Epithelial cell of esophagus (primary cell): ENCODE measurements at regions not wholly inside any gene's neighbourhood (a gene's known extent, or its start where the extent isn't known, plus 50 kb on each side); places are given as distances from the start of the nearest gene placed in this dataset.

Source experiments
- DNase-seq: peaks from one replicate; pipeline ENCODE4 v3.0.0; 2010; ENCODE audit warnings: low read depth
- H3K4me3 ChIP-seq: 2 replicates; pipeline ENCODE4 v1.5.1; 2011; ENCODE audit warnings: mild to moderate bottlenecking, low read length, control low read depth
- CTCF ChIP-seq: IDR thresholded peaks from 2 replicates; pipeline ENCODE4 v1.5.1; 2011; ENCODE audit warnings: low read depth, mild to moderate bottlenecking, low read length, control low read depth, inconsistent platforms; ENCODE audit not compliant: insufficient read depth; ENCODE audit errors: missing control alignments

- no peak for TF ChIP-seq CTCF
- H3K4me3 ChIP-seq, result no peak overlapping the region
- peak; percentile 95 for DNase-seq
Measured at GRCh38 chr21:26332867-26333266, 162.3 kb upstream of the APP start.

DNA sequence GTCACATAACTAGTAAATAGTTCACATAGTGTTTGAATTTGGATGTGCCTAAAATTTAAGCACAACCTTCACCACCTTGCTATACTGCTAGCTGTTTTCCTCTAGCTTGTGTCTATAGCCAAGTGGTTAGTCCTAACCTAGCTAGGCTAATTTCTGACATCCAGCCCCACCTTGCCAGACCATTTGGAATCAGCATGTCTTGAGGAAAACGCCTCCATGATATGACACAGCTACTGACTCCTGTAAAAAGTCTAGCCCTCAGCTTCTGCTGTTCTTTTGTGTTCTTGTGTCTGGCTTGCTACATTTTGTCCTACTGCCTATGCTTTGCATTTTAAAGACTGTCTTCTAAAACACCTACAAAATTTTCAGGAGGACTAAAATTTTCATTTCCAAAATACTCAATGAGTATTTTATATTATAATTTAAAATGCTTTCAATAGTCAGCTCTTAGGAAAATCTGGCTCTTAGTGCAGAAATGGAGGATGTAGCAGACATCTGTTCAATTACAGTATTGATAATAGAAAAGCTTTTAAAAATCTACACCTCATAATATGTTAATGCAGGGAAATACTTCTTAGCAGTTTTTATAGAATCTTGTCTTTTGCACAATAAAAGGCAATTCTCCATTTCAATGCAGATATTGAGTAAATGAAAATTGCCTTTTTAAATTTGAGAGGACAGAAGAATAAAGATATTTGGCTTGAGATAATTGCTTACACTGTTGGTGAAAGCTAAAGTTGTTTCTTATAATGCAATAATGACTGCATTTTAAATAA is 160.8 kb upstream of the APP start:
- no peak for TF ChIP-seq CTCF
- H3K4me3 ChIP-seq, result no peak overlapping the region
- DNase-seq, result no peak

GRCh38 chr21:26320596-26320995 is 150.0 kb upstream of the APP start:
- no peak for TF ChIP-seq CTCF

DNA sequence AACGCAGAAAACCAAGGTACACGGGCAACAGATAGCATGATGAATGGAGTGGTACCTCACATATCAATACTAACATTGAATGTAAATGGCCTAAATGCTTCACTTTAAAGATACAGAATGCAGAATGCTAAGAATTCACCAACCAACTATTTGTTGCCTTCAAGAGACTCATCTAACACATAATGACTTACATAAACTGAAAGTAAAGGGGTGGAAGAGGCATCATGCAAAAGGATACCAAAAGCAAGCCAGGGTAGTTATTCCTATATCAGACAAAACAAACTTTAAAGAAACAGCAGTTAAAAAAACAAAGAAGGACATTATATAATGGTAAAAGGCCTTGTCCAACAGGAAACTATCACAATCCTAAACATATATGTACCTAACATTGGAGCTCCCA is 137.1 kb upstream of the APP start:
- DNase-seq, result no peak
- no peak overlapping the region for H3K4me3 ChIP-seq
- TF ChIP-seq CTCF, result no peak

More at GRCh38 chr21:26320596-26320995, 150.0 kb upstream of the APP start:
- no peak overlapping the region for H3K4me3 ChIP-seq
- no peak for DNase-seq

GRCh38 chr21:26297851-26298250 is 127.3 kb upstream of the APP start:
- no peak overlapping the region for H3K4me3 ChIP-seq
- no peak for DNase-seq
- no peak for TF ChIP-seq CTCF

- H3K4me3 ChIP-seq, result no peak overlapping the region
- no peak for DNase-seq
- no peak for TF ChIP-seq CTCF
Measured at GRCh38 chr21:26293141-26293946, 122.8 kb upstream of the APP start.
